GM21390 (cell line): ENCODE measurements at regions not wholly inside any gene's neighbourhood (a gene's known extent, or its start where the extent isn't known, plus 50 kb on each side); places are given as distances from the start of the nearest gene placed in this dataset.

Source experiments
- ATAC-seq: cut with Tn5 transposase; IDR thresholded peaks from one replicate; pipeline ENCODE4 v1.9.1; 2021; ENCODE audit not compliant: unreplicated experiment

DNA sequence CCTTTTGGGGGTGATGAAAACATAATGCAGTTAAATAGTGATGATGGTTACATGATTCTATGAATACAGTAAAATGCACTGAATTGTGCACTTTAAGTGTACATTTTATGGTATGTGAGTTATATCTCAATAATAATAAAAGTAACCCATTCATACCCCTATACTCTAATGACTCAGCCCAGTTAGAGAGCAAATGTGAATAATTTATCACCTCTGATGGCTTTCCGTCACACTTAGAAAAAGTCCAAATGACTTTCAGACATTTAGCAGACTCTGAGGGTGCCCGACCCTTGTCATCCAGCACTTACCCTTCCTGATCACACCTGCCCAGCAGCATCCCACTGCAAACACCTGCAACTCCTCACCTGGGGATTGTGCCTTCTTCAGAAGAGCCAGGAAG is 148.1 kb upstream of the MAF start:
- ATAC-seq: no peak

DNA sequence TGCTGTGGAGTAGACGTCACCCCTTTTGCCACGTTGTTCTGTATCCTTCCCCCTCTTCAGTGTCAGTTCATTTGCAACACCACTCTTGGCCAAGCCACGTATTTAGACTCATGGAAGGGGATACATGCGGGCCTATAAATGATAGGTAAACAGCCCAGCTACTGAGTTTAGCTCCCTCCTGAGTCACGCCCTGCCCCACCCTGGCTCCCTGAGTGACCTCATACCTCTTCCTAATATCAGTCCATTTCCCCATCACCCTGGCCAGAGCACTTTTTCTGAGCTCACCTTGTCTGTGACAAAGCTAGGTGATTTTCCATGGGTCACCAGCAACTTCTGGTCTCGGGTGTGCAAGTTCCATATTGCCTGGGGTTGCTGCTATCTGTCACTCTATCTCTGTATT is 147.2 kb upstream of the MAF start:
- ATAC-seq: no peak

DNA sequence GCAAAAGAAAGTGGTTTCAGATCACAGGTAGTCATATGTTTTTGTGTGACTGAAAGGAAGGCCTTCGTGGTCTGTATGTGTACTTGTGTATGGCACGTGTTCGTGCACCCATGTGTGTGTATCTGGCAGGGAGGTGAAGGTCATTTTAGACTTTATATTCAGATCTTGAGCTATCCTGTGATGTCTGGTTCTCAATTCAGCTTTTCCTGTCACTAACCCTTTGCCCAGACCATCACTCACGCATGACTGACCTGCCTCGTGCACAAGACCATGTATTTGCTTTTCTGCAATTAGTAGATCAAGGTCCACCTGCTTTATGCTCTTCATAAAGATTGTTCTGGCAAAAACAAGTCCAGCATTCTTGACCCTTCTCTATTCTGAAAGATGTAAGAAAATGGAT is 139.7 kb upstream of the MAF start:
- ATAC-seq: no peak

DNA sequence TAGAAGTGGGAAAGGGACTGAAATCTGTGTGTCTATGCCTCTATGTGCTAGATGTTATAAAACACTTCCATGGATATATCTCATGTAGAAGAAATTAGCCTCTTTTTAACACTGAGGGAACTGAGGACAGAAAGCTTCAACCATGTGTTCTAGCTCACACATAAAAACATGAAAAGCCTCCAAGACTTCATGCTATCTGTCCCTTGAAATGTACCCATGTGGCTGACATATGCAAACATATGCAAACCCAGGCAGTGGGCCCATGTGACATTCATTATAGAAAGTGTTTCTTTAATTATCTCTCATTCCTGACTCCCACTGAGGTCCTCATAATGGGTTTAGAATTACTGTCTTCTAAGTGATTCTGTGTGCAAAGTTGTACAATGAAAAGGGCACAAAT is 134.7 kb upstream of the MAF start:
- no peak for ATAC-seq

DNA sequence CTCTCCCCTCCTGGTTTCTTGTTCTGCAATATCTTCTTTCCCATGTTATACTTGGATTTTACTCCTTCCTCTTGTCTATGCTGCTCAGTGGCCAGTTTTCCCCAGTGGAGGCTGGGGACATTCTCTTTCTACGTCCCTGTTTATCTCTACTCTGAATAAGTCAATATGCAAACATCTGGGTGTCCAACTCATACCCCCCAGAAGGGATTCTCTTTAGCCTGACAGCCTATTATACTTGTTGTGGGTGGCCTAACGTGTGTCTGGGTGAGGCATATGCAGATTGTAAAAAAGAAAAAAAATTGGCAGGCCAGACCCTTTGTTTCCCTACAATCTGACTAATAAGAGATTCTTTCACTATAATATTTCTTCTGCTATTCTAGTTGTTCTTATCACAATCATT is 134.2 kb upstream of the MAF start:
- no peak for ATAC-seq

DNA sequence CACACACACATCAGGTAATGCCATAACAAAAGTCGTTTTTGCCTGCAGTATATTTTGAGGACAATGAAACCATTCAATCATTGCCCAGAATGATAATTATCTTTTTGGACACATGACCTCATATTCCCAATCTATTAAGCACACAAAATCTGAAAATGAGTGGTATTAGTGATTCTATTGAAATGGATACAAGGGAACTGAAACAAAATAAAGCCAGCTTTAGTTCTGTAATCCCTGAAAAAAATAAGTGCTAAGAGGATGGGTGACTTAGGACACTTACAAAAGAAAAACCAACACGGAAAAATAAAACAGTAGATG is 128.3 kb upstream of the MAF start:
- ATAC-seq: no peak

DNA sequence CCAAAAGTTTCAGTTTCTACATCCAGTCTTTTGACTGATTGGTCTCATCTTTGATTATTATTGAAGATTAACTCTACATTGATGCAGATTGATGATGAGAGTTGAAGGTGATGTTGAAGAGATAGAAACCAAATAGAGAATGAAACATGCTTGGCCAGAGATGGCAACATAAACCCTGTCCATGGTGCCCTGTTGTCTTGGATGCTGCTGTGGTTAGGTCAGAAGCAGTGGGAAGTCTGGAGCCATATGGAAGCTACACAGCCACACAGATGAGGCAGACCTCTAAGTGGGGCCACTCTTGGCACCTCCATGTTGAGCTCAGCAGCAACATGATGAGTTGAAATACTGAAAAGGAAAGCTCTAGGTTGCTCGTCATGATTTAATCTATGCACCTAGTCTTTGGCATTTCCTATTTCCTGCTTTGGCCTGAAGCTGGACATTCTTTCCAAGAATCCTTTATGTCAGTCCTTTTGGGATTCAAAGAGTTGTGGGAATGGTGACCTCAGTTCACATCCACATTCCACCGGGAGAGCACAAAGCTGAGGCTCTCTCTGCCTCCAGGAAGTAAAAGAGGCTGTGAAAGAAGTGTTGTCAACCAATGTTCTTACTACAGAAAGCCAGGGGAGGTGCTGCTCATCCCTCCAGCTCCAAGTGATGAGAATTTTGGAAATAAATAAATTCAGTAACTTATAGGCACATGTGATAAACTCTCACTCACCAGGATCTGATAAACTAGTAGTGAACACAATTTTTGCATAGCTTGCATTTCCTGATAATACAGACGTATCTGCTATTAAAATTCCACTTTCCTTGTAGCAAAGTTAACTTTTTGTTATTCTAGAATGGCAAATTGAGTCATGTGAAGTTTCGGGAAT is 127.7 kb upstream of the MAF start:
- no peak for ATAC-seq

DNA sequence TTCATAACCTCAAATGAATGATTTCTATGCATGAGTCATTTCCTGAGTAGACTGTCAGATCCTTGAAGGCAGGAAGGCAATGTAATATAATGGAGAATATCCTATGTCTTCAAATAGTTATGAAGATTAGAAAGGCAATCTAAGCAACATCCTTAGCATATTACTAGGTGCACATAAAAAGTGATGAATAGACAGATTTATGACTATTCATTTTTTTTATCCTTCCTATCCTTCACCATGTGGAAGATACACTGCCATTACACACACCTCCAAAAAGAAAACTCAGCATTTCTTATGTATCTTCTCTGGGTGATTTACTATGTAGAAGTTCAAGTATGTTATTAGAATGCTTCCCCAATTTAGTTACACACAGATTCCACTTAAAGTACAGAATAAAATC is 126.4 kb upstream of the MAF start:
- no peak for ATAC-seq

DNA sequence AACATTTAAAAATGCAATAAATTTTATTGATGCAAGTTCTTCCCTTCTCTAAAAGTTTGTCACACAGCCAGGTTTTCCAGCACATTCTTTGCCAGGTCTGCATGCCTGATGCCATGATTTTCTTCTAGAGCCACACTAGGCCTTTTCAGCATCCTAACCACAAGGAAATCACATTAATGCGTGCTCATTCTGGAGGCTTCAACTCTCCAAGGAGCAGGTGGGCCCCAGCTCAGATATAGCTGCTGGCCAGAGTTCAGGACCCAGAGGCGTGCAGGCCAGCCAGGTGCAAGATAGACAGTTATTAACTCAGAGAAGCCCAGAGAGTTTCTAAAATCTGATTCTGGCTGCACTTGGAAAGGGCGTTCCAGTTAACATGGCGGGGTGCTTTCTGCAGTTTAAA is 124.5 kb upstream of the MAF start:
- no peak for ATAC-seq

DNA sequence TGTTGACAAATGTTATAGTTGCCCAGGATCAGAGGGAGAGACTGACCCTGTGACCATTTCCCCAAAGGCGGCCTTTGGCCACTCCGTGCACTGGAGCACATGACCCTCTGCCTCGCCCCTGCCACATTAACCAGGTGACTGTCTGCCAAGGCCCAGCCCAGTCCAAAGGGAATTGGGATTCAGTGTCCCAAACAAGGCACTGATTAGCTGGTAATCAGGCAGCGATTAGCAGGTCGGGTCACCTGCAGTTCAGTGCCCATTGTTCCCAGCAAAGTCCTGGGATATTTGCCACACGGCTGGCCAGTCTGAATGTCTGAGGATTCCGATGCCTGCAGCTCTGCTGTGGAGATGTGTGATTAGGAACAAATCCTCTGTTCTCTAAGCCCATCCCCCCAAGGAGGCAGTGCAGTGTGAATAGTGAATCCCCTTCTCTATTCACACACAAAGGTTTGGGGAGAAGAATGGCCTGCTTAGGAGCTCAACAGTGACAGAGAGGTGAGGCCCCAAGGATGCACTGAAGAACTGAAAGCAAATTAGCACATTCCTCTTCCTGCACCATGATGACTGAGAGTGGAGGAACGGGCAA is 123.1 kb upstream of the MAF start:
- ATAC-seq: no peak

DNA sequence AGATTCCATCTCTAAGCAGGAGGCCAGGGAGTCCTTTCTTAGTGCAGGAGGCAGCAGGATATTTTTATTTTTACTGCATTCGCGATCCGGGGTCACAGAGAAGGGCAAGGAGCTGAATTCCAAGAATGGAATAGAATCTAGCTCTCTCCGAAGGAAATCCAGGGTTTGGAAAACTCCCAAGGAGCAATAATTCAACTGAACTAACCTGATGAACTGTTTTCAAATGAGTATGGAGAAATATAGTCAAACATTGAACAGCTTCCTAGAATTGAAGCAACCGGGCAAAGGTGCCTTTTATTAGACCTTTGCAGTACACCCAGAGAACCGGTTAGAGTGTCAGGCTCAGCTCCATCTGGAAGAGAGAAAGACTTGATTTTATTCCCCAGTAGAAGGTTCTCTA is 120.7 kb upstream of the MAF start:
- ATAC-seq: no peak

DNA sequence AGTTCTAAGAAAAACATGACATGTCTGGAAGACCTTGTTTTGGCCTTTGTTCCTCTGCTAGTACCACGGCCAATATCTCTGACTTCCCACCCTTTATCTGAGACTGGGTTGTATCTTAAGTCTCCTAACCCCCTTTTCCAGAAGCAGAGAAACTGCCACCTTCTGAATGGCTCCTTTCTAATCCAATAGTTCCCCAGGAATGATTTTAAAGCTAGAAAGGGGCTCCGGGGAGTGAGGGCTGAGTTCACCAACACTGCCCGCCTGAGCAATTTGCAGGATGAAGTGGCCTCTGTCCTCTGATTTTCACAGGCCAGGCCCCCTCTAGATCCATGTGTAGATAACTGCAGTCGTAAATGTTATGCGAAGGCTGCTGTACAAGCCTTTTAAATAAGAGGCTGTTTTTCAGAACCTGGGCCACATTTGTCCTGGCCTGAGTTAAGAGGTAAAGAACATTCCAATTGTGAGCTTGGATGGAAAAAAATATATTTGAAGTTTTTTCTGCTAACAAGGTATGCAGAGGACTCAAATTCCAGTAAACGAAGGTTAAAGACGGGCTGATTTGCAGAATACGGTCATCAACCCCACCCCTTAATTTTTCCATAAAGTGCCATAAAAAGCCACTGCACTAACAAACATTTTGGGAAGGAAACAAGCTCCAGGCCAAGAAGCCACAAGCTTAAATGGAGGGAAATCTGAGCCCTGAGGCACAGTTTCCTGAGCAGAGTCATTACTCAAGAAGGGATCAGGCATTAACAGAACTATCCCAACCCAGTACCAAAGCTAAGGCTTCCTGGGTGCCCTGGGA is 117.0 kb upstream of the MAF start:
- no peak for ATAC-seq

DNA sequence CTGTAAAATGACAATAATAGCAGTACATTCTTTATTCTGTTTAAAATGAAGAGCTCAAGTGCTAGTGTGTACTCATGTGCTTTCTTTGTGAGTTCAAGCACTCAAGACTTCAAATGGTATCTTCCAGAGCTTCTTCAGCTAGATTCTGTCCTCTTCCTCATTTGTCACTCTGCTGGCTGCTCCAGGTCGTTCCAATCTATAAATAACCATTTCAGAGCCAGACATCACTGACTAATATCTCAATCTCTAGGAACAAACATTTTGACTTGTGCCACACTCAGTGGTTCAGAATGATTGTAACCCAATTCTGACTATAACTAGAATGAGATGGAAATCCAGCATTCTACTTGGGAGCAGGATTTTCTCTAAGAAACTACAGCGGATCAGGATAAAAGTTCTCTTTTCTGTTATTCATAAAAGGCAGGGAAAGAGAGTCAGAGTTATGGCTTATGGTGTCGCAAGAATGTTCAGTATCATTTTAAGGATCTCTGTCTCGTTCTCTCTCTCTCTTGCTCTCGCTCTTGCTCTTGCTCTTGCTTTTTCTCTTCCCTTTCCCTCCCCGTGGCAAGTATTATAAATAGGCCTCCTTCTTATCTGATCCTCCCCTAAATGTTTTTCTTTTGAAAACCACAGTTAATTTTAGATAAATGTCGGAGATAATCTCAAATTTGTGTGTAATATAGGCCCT is 116.3 kb upstream of the MAF start:
- no peak for ATAC-seq

DNA sequence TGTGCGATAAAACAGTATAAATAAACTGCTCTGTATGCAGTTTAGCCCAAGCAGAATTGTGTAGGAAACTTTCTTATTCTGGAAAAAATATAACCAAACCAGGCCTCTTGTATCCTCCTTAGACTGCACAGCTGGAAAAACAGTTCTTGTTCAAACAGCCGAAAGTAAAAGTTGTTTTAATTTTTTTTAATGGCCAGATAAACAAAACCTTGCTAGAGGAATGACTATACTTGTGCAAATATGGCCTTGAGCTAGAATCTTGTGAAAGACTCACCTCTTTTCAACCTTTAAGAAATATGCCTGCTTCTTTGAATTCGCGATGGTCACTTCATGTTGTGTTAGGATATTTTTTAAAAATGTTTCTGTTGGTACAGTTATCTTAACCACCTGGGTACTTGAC is 114.5 kb upstream of the MAF start:
- no peak for ATAC-seq

DNA sequence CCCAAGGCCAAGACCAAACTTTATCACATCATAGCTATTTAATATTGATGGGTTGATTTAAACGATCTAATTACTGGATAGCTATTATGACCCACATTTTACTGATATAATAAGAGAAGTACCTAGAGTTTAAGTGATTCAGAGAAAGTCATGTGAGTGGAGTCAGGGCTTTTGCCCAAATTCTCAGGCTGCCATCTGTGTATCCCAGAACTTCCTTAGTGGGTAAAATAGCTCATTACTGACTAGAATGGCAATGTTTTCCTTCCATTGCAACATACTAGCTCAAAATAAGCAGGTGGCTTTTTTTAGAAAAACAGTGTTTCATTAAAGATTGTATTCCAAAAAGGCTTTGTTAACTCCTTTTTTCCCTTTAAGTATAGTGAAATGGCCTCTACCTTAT is 113.9 kb upstream of the MAF start:
- ATAC-seq: no peak

DNA sequence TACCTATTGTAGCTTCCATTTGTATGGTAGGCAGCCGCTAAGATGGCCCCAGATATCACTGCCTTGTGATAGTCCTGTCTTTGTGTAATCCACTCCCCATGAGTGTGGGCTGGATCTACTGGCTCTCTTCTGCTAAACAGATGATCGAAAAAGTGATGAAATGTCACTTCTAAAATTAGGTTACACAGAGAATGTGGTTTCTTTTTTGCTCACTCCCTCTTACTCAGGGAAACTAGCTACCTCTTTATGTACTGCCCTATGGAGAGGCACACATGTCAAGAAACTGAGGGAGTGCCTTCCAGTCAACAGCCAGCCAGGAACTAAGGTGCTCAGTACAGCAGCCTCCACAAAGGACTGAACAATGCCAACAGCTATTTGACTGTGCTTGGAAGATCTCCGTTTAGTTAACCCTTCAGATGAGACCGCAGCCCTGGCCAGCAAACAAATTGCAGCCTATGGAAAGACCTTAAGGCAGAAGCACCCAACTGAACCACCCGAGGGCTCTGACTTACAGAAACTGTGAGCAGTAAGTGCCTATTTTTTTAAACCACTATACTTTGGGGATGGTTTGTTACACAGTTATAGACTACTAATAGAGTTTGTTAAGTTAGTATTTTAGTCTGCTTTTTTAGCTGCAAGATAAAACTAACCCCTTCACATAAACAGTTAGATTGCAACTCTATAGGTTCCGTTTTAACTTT is 113.2 kb upstream of the MAF start:
- no peak for ATAC-seq

DNA sequence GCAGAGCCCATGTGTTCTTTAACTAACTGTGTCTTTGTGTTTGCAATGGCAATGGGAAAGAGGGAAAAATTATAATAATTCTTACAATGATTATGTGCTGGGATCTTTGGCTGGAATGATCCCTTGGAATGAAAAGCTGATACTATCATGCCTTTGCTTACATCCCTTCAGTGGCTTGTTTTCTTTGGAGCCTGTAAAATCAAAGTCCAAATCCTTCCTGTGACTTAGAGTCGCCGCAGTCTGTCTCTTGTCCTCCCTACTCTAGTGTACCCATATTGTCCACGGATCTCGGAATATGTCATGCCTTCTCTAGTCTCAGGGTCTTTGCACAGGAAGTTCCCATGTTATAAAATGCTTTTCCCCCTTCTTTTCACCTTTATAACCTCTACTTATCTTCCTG is 111.7 kb upstream of the MAF start:
- ATAC-seq: no peak

DNA sequence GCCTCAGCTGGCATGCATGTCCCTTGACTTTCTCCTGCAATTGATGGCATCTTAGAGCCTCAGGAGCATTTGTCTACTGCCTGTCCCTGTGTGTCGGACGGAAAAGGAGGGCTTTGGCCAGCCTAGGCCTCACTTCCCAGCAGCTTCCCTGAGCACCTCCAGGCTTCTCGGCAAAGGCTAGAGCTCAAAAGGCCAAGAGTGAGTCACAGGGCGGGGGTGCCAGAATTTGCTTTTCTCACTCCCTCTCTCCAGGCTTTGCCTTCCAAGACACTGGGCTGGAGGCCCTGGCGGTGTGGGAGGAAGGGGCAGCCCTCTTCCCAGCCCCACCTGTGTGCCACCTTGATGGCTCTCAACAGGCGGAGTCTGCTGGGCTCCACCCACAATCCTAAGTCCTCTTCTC is 107.3 kb upstream of the MAF start:
- ATAC-seq: no peak

DNA sequence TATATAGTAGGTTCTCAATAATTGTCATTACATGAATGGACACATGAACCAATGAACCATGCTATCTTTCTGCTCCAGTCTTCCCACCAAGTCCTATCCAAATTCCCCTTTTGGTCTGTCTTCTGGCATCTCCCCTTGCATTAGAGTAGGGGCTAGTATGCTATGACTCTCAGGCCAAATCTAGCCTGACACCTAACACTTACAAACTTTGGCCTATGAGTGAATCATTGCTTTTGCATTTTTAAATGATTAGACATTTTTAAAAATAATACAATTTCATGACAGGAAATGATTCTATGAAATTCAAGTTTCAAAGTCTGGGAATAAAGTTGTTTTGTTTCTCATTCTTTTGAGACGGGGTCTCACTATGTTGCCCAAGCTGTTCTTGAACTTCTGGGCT is 102.5 kb upstream of the MAF start:
- no peak for ATAC-seq

DNA sequence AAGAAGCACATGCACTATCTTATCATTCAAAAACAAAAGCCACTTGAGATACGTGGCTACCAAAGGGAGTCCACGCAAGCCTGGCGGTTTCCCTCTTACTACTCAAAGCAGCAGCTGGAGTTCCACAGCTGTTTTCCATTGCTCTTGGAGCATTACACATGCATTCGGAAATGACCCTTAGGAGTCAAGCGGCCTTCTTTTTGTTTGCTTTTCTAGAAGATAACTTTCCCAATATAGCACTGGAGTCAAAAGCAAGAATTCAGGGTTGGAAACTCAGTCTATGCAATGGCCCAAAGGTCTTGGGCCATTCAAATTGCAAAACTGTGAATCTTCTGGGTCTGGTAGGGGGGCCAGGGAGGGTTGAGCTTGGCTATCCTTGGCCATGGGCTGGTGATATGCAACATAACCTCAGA is 97.8 kb upstream of the MAF start:
- ATAC-seq: no peak

DNA sequence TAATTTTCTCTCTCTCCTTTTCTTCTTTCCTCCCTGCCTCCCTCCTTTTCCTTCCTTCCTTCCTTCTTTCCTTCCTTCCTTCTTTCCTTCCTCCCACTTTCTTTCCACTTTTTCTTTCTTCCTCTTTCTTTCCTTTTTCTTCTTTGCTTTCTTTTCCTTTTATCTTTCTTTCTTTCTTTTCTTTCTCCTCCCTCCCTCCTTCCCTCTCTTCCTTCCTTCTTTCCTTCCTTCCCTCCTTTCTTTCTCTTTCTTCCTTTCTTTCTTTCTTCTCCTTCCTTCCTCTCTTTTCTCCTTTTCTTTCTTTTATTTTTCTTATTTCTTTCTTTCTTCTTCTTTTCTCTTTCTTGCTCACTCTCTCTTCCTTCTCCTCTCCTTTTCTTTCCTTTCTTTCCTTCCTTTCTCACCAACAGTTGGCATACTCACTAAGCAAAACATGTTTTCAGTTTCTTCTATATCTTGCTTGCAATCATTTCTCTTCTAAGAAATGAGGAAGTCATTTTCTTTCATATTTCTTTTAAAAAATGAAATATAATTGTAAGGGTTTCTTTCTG is 97.1 kb upstream of the MAF start:
- no peak for ATAC-seq
